Right ventricle myocardium superior (tissue), 1 donor: ENCODE measurements at regions not wholly inside any gene's neighbourhood (a gene's known extent, or its start where the extent isn't known, plus 50 kb on each side); places are given as distances from the start of the nearest gene placed in this dataset.

Source experiments
- ATAC-seq: fragments of 200-7000 bp; cut with Tn5 transposase; one replicate; pipeline ENCODE4 v1.9.1; 2020; ENCODE audit warnings: mild to moderate bottlenecking; ENCODE audit not compliant: poor library complexity
- DNase-seq: peaks from one replicate; pipeline ENCODE4 v3.0.0-alpha.2; 2020
- intact Hi-C: fragments of 100-400 bp; cut with DNase I; formaldehyde crosslinking; loops from one replicate; pipeline ENCODE4 v1.11.2; 2022
- donor health status: DM: no; HTN: yes; CAD: no; lungs with severe emphysema.

GRCh38 chr9:115169003-115169402 lies 51.0 kb upstream of the TNC start:
- no peak for DNase-seq
- intact Hi-C loops, result no loop called here
- ATAC-seq, result no peak

- ATAC-seq (no peak), DNase-seq (no peak)
- intact Hi-C loops, result no loop called here
Observed at GRCh38 chr9:115170358-115171073, 52.6 kb upstream of the TNC start.

- intact Hi-C loops, result no loop called here
- no peak for DNase-seq
- ATAC-seq, result no peak
Observed at GRCh38 chr9:115171921-115172388, 54.0 kb upstream of the TNC start.

- DNase-seq (no peak), ATAC-seq (no peak)
- intact Hi-C loops, result no loop called here
Observed at GRCh38 chr9:115182264-115182663, 64.3 kb upstream of the TNC start.

- ATAC-seq, result no peak
- DNase-seq, result no peak
- intact Hi-C loops, result no loop called here
Observed at GRCh38 chr9:115183436-115183835, 65.5 kb upstream of the TNC start.

- intact Hi-C loops, result no loop called here
- ATAC-seq (no peak), DNase-seq (no peak)
Observed at GRCh38 chr9:115189686-115190085, 71.7 kb upstream of the TNC start.

GRCh38 chr9:115191667-115192066 lies 73.7 kb upstream of the TNC start:
- ATAC-seq (no peak), DNase-seq (no peak)
- intact Hi-C loops, result no loop called here

- peak; percentile 29 for ATAC-seq
- intact Hi-C loops, result no loop called here
- DNase-seq, result no peak
Observed at GRCh38 chr9:115192280-115192679, 74.3 kb upstream of the TNC start.

GRCh38 chr9:115192835-115193525 lies 75.0 kb upstream of the TNC start:
- no peak for ATAC-seq
- intact Hi-C loops, result no loop called here

GRCh38 chr9:115193777-115194176 lies 75.8 kb upstream of the TNC start:
- ATAC-seq (no peak), DNase-seq (no peak)
- intact Hi-C loops, result no loop called here

More at GRCh38 chr9:115192835-115193525, 75.0 kb upstream of the TNC start:
- DNase-seq, result no peak

GRCh38 chr9:115194216-115194615 lies 76.3 kb upstream of the TNC start:
- ATAC-seq (no peak), DNase-seq (no peak)
- intact Hi-C loops, result no loop called here

GRCh38 chr9:115195912-115196311 lies 78.0 kb upstream of the TNC start:
- ATAC-seq (no peak), DNase-seq (no peak)
- intact Hi-C loops, result no loop called here

GRCh38 chr9:115196919-115197318 lies 79.0 kb upstream of the TNC start:
- ATAC-seq (no peak), DNase-seq (no peak)
- intact Hi-C loops, result no loop called here

GRCh38 chr9:115198001-115198400 lies 80.0 kb upstream of the TNC start:
- intact Hi-C loops, result no loop called here
- DNase-seq, result peak; percentile 50
- ATAC-seq, result peak; percentile 77

GRCh38 chr9:115200711-115201505 lies 83.0 kb upstream of the TNC start:
- intact Hi-C loops, result no loop called here
- DNase-seq (no peak), ATAC-seq (no peak)

GRCh38 chr9:115202181-115202580 lies 84.2 kb upstream of the TNC start:
- no peak for DNase-seq
- no peak for ATAC-seq
- intact Hi-C loops, result no loop called here

GRCh38 chr9:115202960-115203751 lies 85.2 kb upstream of the TNC start:
- DNase-seq (no peak), ATAC-seq (peak; percentile 58)
- intact Hi-C loops, result no loop called here

GRCh38 chr9:115204904-115205453 lies 87.0 kb upstream of the TNC start:
- DNase-seq (no peak), ATAC-seq (no peak)
- intact Hi-C loops, result no loop called here
